ENCODE measurements at regions not wholly inside any gene's neighbourhood (a gene's known extent, or its start where the extent isn't known, plus 50 kb on each side); places are given as distances from the start of the nearest gene placed in this dataset.

- no peak for DNase-seq (ENCODE audit: low read depth, low spot score)
These were observed 204.7 kb upstream of the GABRA2 start for GRCh38 chr4:46594661-46595060.

GRCh38 chr4:46586566-46586965, 196.6 kb upstream of the GABRA2 start:
- no peak for DNase-seq (ENCODE audit: low read depth, low spot score)

DNA sequence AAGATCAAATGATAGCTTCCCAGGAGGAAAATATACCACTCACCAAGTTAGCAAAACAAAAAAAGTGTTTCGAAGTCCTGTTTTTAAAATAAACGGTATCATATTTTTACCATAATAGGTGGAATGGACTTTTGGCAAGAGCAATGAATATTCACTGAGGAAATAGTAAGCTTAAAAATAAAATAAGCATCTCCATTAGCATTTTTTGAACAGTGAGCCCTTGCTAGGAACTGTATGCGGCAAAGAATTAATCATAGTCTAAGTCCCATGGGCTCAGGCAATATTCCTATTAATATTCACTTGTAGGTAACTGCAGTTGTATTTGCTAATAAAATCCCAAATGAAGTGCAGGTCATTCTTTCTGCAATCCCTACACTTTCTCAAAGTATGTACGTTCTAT, 191.7 kb upstream of the GABRA2 start:
- DNase-seq (ENCODE audit: low read depth, low spot score): no peak

GRCh38 chr4:46554760-46555465, 165.0 kb upstream of the GABRA2 start:
- no peak for DNase-seq (ENCODE audit: low read depth, low spot score)

DNA sequence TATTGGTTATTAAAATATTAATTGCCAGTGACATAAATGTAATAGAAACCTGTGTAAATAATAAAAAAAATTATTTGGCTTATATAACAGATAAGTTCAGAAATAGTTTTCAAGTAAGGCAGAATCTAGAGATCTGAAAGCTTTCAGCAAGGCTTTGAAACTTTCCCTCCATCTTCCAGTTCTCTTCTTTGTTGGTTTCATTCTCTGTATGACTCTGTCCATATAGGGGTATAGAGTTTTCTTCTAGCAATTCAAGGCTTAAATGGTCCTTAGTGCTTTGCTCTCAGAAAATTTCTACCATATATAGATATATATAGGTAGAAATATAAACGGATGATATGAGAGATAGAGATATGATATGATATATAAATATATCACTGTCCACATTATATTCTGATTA, 160.5 kb upstream of the GABRA2 start:
- DNase-seq (ENCODE audit: low read depth, low spot score): no peak

- no peak for DNase-seq (ENCODE audit: low read depth, low spot score)
These were observed 159.2 kb upstream of the GABRA2 start for GRCh38 chr4:46549125-46549524.

GRCh38 chr4:46524751-46525150, 134.8 kb upstream of the GABRA2 start:
- no peak for DNase-seq (ENCODE audit: low read depth, low spot score)

GRCh38 chr4:46520361-46520760, 130.4 kb upstream of the GABRA2 start:
- DNase-seq (ENCODE audit: low read depth, low spot score): no peak

DNA sequence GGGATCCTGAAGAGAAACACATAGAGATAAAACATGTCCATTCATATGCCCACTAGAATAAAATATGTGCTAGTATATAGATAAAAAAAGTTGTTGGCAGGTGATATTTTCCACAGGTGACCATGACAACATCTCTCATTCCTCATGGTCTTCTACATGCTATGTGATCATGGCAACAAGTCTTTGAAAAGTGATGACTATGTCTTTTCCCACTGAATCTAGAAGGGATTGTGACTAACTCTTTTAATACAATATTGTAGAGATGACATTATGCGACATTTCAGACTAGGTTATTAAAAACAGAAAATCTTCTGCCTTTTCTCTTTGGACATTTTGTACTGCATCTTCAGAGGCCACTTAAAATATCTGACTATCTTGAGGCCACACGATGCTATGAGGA, 126.0 kb upstream of the GABRA2 start:
- DNase-seq (ENCODE audit: low read depth, low spot score): no peak

DNA sequence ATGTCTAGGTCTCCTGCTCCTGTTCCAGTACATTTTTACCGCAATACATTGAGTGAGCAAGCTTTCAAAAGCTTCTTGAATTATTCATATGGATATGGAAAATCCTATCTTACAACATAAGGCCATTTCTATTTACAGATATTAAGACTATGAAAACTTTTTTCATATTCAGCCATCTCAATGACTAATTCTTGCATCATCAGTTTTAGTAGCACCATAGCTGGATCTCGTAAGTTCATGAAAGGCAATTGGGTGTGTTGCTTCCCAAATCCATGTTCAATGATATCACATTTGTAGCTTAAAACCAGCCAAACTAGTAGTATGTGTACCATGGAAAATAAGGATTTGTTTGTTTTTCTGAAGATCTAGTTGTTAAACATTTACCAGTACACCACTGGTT, 118.3 kb upstream of the GABRA2 start:
- no peak for DNase-seq (ENCODE audit: low read depth, low spot score)

- DNase-seq (ENCODE audit: low read depth, low spot score): peak; percentile 0
These were observed 116.9 kb upstream of the GABRA2 start for GRCh38 chr4:46506876-46507275.

GRCh38 chr4:46505131-46505530, 115.2 kb upstream of the GABRA2 start:
- DNase-seq (ENCODE audit: low read depth, low spot score): no peak

- no peak for DNase-seq (ENCODE audit: low read depth, low spot score)
These were observed 113.8 kb upstream of the GABRA2 start for GRCh38 chr4:46503739-46504138.

DNA sequence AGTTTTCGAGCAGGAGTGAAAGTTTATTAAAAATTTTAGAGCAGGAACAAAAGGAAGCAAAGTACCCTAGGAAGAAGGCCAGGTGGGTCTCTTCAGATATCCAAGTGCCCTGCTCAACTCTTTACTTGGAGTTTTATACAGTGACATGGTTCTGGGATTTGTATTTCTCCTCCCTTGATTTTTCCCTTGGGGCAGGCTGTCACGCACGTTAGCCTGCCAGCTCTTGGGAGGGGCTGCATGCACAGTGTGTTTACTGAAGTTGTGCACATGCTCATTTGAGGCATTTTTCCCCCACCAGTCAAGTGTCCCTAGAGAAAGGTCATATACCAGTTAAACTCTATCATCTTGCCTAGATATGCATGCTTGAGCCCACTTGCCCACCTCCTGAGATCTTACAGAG, 102.5 kb upstream of the GABRA2 start:
- DNase-seq (ENCODE audit: low read depth, low spot score): no peak

GRCh38 chr4:46491455-46491854, 101.5 kb upstream of the GABRA2 start:
- no peak for DNase-seq (ENCODE audit: low read depth, low spot score)

DNA sequence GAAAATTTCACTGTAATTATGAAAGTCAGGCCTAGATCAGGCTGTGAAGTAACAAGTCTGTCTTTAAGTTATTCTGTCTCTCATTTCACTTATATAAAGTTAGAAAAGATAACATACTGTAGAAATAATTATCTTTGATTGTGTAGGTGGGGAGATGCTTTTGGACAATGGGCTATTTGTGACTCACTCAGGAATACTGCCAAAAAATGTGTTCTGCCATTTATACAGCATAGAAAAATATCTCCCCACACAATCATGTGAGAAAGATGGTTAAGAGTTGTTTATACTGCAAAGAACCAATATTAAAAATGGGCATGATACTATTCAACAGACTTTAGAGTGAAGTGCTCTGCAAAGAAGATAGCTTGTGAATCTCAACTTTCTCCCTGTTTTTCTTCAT, 95.0 kb upstream of the GABRA2 start:
- no peak for DNase-seq (ENCODE audit: low read depth, low spot score)

- no peak for DNase-seq (ENCODE audit: low read depth, low spot score)
These were observed 72.8 kb upstream of the GABRA2 start for GRCh38 chr4:46462733-46463132.

GRCh38 chr4:46459308-46459707, 69.4 kb upstream of the GABRA2 start:
- no peak for DNase-seq (ENCODE audit: low read depth, low spot score)

- no peak for DNase-seq (ENCODE audit: low read depth, low spot score)
These were observed 60.6 kb upstream of the GABRA2 start for GRCh38 chr4:46450556-46450955.

DNA sequence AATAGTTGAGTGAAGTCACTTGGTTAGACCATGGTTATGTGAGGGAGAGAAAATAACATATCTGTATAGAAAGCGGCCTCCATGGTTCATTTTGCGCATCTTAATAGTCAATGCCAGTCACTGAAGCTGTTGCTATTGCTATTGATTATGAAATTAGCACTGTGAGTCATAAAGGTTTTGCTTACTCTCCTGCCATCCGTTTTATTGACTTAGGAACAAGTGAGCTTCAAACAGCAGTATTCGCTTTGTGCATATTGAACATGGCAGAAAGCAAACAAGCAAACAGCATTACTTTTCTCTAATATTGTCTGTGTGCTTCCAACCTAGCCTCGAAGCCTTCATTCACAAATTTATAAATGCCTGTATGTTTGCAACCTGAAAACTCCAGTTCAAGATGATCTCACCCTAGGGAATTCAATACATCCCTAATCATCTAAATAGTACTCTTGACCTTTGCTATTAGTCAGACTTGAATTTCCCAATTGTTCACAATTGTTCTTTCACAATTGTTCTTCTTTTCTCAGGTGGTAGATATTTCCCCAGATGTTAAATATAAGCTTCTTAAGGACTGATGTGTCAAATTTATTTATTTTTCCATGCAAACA, 55.9 kb upstream of the GABRA2 start:
- no peak for DNase-seq (ENCODE audit: low read depth, low spot score)

GRCh38 chr4:46444318-46445000, 54.5 kb upstream of the GABRA2 start:
- no peak for DNase-seq (ENCODE audit: low read depth, low spot score)

DNA sequence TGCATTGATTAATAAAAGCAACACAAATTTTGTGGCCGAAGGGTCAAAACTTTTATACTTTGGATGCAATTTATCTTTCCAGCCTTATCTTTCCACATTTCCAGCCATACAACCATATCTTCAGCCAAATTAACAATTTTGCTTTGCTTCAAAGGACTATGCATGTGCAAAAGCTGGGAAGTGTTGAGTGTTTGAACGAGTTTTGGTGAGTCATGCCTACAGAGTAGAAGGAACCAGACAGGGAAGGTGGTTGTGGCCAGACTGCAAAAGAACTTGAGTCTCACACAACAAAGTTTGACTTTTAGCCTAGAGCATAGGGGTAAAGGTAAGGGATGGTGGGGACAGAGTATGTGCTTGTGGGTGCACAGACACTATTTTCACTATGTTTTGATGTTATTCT, 53.0 kb upstream of the GABRA2 start:
- DNase-seq (ENCODE audit: low read depth, low spot score): peak; percentile 0
